ENCODE measurements at regions not wholly inside any gene's neighbourhood (a gene's known extent, or its start where the extent isn't known, plus 50 kb on each side); places are given as distances from the start of the nearest gene placed in this dataset.

GRCh38 chr6:170475118-170475517, 78.0 kb downstream of the PSMB1 start:
- intact Hi-C loops (cut with micrococcal nuclease; ENCODE audit: unreplicated experiment): no loop called here
- ChIA-PET CTCF (no interaction called here), POLR2A (ENCODE audit: unreplicated experiment) (no interaction called here)
- no peak overlapping the region for H3K4me2 ChIP-seq
- BruUV-seq (replicated peaks): no TSS peak
- H3K27ac ChIP-seq: no peak overlapping the region
- no peak for DNase-seq
- peaks cover 93% of the 10 kb centered on the region for H3K27me3 ChIP-seq (ENCODE audit: insufficient read depth, low read depth)
- H3K4me1 ChIP-seq (replicated peaks; ENCODE audit: insufficient read depth): no peaks in the 10 kb centered on the region
- H3K36me3 ChIP-seq (ENCODE audit: low read depth): no peaks in the 10 kb centered on the region
- no peaks in the 10 kb centered on the region for H4K20me1 ChIP-seq (ENCODE audit: insufficient read depth)
- TF ChIP-seq CTCF (conservative IDR thresholded peaks at IDR 0.05) (no peak), EZH2 (IDR thresholded peaks at IDR 0.05; ENCODE audit: low read depth) (no peak)
- H2AFZ ChIP-seq: no peak overlapping the region
- no peak overlapping the region for H3K4me3 ChIP-seq
- no peaks in the 10 kb centered on the region for H3F3A ChIP-seq (ENCODE audit: insufficient read depth, low read depth)
- no peaks in the 10 kb centered on the region for H3K79me2 ChIP-seq (ENCODE audit: low read depth)
- no peaks in the 10 kb centered on the region for H3K9me3 ChIP-seq (ENCODE audit: insufficient read depth, low read depth)
- H3K9me2 ChIP-seq (ENCODE audit: insufficient read depth): no peaks in the 10 kb centered on the region

- Histone ChIP-seq H4K20me1 (ENCODE audit: insufficient read depth) (no peaks in the 10 kb centered on the region), H3K79me2 (ENCODE audit: low read depth) (no peaks in the 10 kb centered on the region), H3K9me2 (ENCODE audit: insufficient read depth) (no peaks in the 10 kb centered on the region), H3K36me3 (ENCODE audit: low read depth) (no peaks in the 10 kb centered on the region), H3F3A (ENCODE audit: insufficient read depth, low read depth) (no peaks in the 10 kb centered on the region), H3K27me3 (ENCODE audit: insufficient read depth, low read depth) (peaks cover 81% of the 10 kb centered on the region), H2AFZ (no peak overlapping the region), H3K9me3 (ENCODE audit: insufficient read depth, low read depth) (no peaks in the 10 kb centered on the region), H3K4me3 (no peak overlapping the region), H3K27ac (no peak overlapping the region), H3K4me1 (replicated peaks; ENCODE audit: insufficient read depth) (no peaks in the 10 kb centered on the region), H3K4me2 (no peak overlapping the region)
- intact Hi-C loops (cut with micrococcal nuclease; ENCODE audit: unreplicated experiment): no loop called here
- no peak for TF ChIP-seq CTCF (conservative IDR thresholded peaks at IDR 0.05)
- no peak for TF ChIP-seq EZH2 (IDR thresholded peaks at IDR 0.05; ENCODE audit: low read depth)
- DNase-seq: no peak
- no TSS peak for BruUV-seq (replicated peaks)
- ChIA-PET POLR2A (ENCODE audit: unreplicated experiment) (no interaction called here), CTCF (no interaction called here)
These were observed 79.3 kb downstream of the PSMB1 start for GRCh38 chr6:170473801-170474200.

- POLR2A ChIA-PET (ENCODE audit: unreplicated experiment): no interaction called here
- intact Hi-C loops (cut with micrococcal nuclease; ENCODE audit: unreplicated experiment): no loop called here
These were observed 79.8 kb downstream of the PSMB1 start for GRCh38 chr6:170473301-170473717.

More at GRCh38 chr6:170473301-170473717, 79.8 kb downstream of the PSMB1 start:
- no peak overlapping the region for H3K27ac ChIP-seq
- BruUV-seq (replicated peaks): no TSS peak
- no peaks in the 10 kb centered on the region for H3K9me3 ChIP-seq (ENCODE audit: insufficient read depth, low read depth)
- peaks cover 79% of the 10 kb centered on the region for H3K27me3 ChIP-seq (ENCODE audit: insufficient read depth, low read depth)
- CTCF ChIA-PET: no interaction called here
- H3K4me3 ChIP-seq: no peak overlapping the region
- H3K79me2 ChIP-seq (ENCODE audit: low read depth): no peaks in the 10 kb centered on the region
- DNase-seq: no peak
- H3K9me2 ChIP-seq (ENCODE audit: insufficient read depth): no peaks in the 10 kb centered on the region
- no peaks in the 10 kb centered on the region for H3K36me3 ChIP-seq (ENCODE audit: low read depth)
- no peaks in the 10 kb centered on the region for H3F3A ChIP-seq (ENCODE audit: insufficient read depth, low read depth)
- no peak overlapping the region for H3K4me2 ChIP-seq
- no peaks in the 10 kb centered on the region for H3K4me1 ChIP-seq (replicated peaks; ENCODE audit: insufficient read depth)
- H4K20me1 ChIP-seq (ENCODE audit: insufficient read depth): no peaks in the 10 kb centered on the region
- no peak overlapping the region for H2AFZ ChIP-seq
- TF ChIP-seq EZH2 (IDR thresholded peaks at IDR 0.05; ENCODE audit: low read depth) (no peak), CTCF (conservative IDR thresholded peaks at IDR 0.05) (no peak)

All from PC-9 (cell line).